ENCODE measurements at regions not wholly inside any gene's neighbourhood (a gene's known extent, or its start where the extent isn't known, plus 50 kb on each side); places are given as distances from the start of the nearest gene placed in this dataset.
A peak's percentile ranks its signal among the peaks of the same experiment; 100 is the strongest.
"Not testable (repeated sequence)": the region's sequence is repeated elsewhere in the genome, so short reads cannot be mapped to it uniquely, and the experiment has no call there.

- no peaks in the 10 kb centered on the region for H3K27me3 ChIP-seq (ENCODE audit: control insufficient read depth in 3 of 3, insufficient read depth in 3 of 3, low read length in 3 of 3)
- peaks cover 0 to 10% of the 10 kb centered on the region in 2 donors for H3K9me3 ChIP-seq (ENCODE audit: control insufficient read depth in 2 of 2, insufficient read depth in 1 of 2, low read depth in 1 of 2, low read length in 1 of 2)
- peak overlapping the region in 2 of 3 donors; percentile 61 to 63 for H3K4me3 ChIP-seq (ENCODE audit: low read depth in 1 of 3, low read length in 3 of 3)
- peaks cover 0 to 3% (median under 1%) of the 10 kb centered on the region in 3 donors for H3K4me1 ChIP-seq (ENCODE audit: control insufficient read depth in 3 of 3, insufficient read depth in 2 of 3, low read depth in 1 of 3, low read length in 2 of 3)
- H3K36me3 ChIP-seq (ENCODE audit: control insufficient read depth in 3 of 3, insufficient read depth in 2 of 3, low read depth in 1 of 3, low read length in 3 of 3): peaks cover 0 to 13% (median 0%) of the 10 kb centered on the region in 3 donors
- H3K27ac ChIP-seq (ENCODE audit: low read depth in 1 of 3, low read length in 2 of 3): peak overlapping the region; percentile 87 to 97 (median 92)
- FAIRE-seq (no peak), DNase-seq (peak in 1 of 2 donors; percentile 27)
- WGBS, 3 donors: 8 to 26% (median 15%) methylated on average over 5 of the region's 5 CpGs
Observed at GRCh38 chr6:27830212-27830599, 82.0 kb downstream of the OR2B2 start.

DNA sequence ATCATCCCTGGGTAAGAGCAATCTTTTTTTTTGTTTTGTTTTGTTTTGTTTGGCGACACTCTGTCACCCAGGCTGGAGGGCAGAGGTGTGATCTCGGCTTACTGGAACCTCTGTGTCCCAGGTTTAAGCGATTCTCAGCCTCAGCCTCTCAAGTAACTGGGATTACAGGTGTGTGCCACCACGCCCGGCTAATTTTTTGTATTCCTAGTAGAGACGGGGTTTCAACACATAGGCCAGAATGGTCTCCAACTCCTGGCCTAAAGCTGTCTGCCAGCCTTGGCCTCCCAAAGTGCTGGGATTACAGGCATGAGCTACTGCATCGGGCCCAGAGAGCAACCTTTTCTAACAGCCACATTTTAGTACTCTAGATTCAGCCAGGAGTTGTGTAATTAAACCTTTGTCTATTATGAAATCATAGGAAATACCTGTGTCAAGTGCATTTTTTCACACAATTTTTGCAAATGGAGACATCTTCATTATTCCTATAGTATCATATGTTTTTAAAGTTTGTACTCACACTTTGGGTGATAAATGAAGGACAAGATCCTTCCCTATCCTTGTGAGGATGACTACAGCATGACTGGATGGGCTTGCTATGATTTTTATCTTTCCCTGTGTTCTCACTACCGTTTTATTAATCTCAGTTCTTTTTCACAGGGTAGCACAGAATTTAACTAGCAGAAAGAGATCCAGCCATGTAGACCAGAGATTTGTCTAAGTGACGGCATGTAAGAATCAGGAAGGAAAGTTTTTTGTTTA lies 82.6 kb downstream of the OR2B2 start:
- DNase-seq (peak in 1 of 2 donors; percentile 33), FAIRE-seq (no peak)
- 79 to 84% (median 81%) methylated on average over 9 of the region's 9 CpGs for WGBS, 3 donors
- Histone ChIP-seq H3K4me1 (ENCODE audit: control insufficient read depth in 3 of 3, insufficient read depth in 2 of 3, low read depth in 1 of 3, low read length in 2 of 3) (no peaks in the 10 kb centered on the region), H3K36me3 (ENCODE audit: control insufficient read depth in 3 of 3, insufficient read depth in 2 of 3, low read depth in 1 of 3, low read length in 3 of 3) (peaks cover 0 to 13% (median 0%) of the 10 kb centered on the region in 3 donors), H3K4me3 (ENCODE audit: low read depth in 1 of 3, low read length in 3 of 3) (peak overlapping the region in 2 of 3 donors; percentile 61 to 63), H3K27ac (ENCODE audit: low read depth in 1 of 3, low read length in 2 of 3) (peak overlapping the region in 2 of 3 donors; percentile 38 to 87), H3K9me3 (ENCODE audit: control insufficient read depth in 2 of 2, insufficient read depth in 1 of 2, low read depth in 1 of 2, low read length in 1 of 2) (peaks cover 0 to 10% of the 10 kb centered on the region in 2 donors), H3K27me3 (ENCODE audit: control insufficient read depth in 3 of 3, insufficient read depth in 3 of 3, low read length in 3 of 3) (no peaks in the 10 kb centered on the region)

DNA sequence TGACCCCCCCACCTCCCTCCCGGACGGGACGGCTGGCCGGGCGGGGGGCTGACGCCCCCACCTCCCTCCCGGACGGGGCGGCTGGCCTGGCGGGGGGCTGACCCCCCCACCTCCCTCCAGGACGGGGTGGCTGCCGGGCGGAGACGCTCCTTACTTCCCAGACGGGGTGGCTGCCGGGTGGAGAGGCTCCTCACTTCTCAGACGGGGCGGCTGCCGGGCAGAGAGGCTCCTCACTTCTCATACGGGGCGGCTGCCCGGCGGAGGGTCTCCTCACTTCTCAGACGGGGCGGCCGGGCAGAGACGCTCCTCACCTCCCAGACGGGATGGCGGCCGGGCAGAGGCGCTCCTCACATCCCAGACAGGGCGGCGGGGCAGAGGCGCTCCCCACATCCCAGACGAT lies 84.7 kb downstream of the OR2B2 start:
- not testable (repeated sequence) for H3K4me1 ChIP-seq (ENCODE audit: control insufficient read depth in 3 of 3, insufficient read depth in 2 of 3, low read depth in 1 of 3, low read length in 2 of 3); H3K27ac ChIP-seq (ENCODE audit: low read depth in 1 of 3, low read length in 2 of 3); H3K4me3 ChIP-seq (ENCODE audit: low read depth in 1 of 3, low read length in 3 of 3); H3K36me3 ChIP-seq (ENCODE audit: control insufficient read depth in 3 of 3, insufficient read depth in 2 of 3, low read depth in 1 of 3, low read length in 3 of 3); H3K27me3 ChIP-seq (ENCODE audit: control insufficient read depth in 3 of 3, insufficient read depth in 3 of 3, low read length in 3 of 3); DNase-seq; FAIRE-seq
- H3K9me3 ChIP-seq (ENCODE audit: control insufficient read depth in 2 of 2, insufficient read depth in 1 of 2, low read depth in 1 of 2, low read length in 1 of 2): peaks cover 0 to 10% of the 10 kb centered on the region in 2 donors
- WGBS, 3 donors: 52 to 94% (median 90%) methylated on average over 4 to 29 of the region's 35 CpGs

DNA sequence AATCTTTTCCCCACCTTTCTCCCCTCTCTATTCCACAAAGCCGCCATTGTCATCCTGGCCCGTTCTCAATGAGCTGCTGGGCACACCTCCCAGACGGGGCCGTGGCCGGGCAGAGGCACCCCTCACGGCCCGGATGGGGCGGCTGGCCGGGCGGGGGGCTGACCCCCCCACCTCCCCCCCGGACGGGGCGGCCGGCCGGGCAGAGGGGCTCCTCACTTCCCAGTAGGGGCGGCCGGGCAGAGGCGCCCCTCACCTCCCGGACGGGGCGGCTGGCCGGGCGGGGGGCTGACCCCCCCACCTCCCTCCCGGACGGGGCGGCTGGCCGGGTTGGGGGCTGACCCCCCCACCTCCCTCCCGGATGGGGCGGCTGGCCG lies 85.6 kb downstream of the OR2B2 start:
- H3K27ac ChIP-seq (ENCODE audit: low read depth in 1 of 3, low read length in 2 of 3); FAIRE-seq; H3K36me3 ChIP-seq (ENCODE audit: control insufficient read depth in 3 of 3, insufficient read depth in 2 of 3, low read depth in 1 of 3, low read length in 3 of 3); H3K27me3 ChIP-seq (ENCODE audit: control insufficient read depth in 3 of 3, insufficient read depth in 3 of 3, low read length in 3 of 3); H3K4me1 ChIP-seq (ENCODE audit: control insufficient read depth in 3 of 3, insufficient read depth in 2 of 3, low read depth in 1 of 3, low read length in 2 of 3); H3K4me3 ChIP-seq (ENCODE audit: low read depth in 1 of 3, low read length in 3 of 3); DNase-seq: not testable (repeated sequence)
- 33 to 71% (median 68%) methylated on average over 18 to 29 of the region's 30 CpGs for WGBS, 3 donors
- H3K9me3 ChIP-seq (ENCODE audit: control insufficient read depth in 2 of 2, insufficient read depth in 1 of 2, low read depth in 1 of 2, low read length in 1 of 2): peaks cover 0 to 10% of the 10 kb centered on the region in 2 donors

DNA sequence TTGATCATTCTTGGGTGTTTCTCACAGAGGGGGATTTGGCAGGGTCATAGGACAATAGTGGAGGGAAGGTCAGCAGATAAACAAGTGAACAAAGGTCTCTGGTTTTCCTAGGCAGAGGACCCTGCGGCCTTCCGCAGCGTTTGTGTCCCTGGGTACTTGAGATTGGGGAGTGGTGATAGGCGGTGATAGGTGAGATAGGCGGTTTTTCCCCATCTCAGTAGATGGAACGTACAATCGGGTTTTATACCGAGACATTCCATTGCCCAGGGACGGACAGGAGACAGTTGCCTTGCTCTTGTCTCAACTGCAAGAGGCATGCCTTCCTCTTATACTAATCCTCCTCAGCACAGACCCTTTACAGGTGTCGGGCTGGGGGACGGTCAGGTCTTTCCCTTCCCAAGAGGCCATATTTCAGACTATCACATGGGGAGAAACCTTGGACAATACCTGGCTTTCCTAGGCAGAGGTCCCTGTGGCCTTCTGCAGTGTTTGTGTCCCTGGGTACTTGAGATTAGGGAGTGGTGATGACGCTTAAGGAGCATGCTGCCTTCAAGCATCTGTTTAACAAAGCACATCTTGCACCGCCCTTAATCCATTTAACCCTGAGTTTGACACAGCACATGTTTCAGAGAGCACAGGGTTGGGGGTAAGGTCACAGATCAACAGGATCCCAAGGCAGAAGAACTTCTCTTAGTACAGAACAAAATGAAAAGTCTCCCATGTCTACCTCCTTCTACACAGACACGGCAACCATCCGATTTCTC lies 86.2 kb downstream of the OR2B2 start:
- H3K4me3 ChIP-seq (ENCODE audit: low read depth in 1 of 3, low read length in 3 of 3); H3K27me3 ChIP-seq (ENCODE audit: control insufficient read depth in 3 of 3, insufficient read depth in 3 of 3, low read length in 3 of 3); H3K36me3 ChIP-seq (ENCODE audit: control insufficient read depth in 3 of 3, insufficient read depth in 2 of 3, low read depth in 1 of 3, low read length in 3 of 3); FAIRE-seq; H3K4me1 ChIP-seq (ENCODE audit: control insufficient read depth in 3 of 3, insufficient read depth in 2 of 3, low read depth in 1 of 3, low read length in 2 of 3); DNase-seq: not testable (repeated sequence)
- WGBS, 3 donors: 74 to 83% (median 82%) methylated on average over 12 to 14 of the region's 15 CpGs
- H3K27ac ChIP-seq (ENCODE audit: low read depth in 1 of 3, low read length in 2 of 3): peak overlapping the region in 1 of 3 donors; percentile 36
- H3K9me3 ChIP-seq (ENCODE audit: control insufficient read depth in 2 of 2, insufficient read depth in 1 of 2, low read depth in 1 of 2, low read length in 1 of 2): peaks cover 0 to 10% of the 10 kb centered on the region in 2 donors

DNA sequence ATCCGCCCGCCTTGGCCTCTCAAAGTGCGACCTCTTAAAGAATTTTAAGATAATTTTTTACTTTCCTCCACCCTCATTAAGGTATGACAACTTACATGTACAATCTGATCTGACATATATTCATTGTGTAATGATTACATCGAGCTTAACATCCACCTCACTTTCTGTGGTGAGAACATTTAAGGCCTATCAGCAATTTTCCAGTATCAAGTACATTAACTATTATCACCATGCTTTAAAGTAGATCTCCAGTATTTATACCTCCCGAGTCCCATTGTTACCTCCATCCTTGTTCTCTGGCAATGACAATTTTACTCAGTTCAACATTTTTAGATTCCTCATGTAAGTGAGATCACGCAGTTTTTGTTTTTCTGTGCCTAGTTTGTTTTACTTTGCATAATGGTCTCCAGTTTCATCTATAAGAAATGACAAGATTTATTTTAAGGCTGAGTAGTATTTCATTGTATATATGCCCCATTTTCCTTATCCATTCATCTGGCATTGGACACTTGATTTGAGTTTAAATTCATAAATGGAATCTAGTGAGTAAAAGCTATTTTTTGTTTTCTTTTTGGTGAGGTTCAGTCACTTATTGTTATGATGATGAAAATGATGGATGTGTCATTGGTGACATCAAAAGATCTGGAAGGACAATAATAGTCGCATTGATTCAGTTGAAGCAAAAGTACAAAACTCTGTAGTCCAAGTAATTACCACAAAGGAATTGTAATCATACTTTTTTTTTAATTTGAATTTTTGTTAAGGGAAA lies 87.0 kb downstream of the OR2B2 start:
- FAIRE-seq: no peak

GRCh38 chr6:27824211-27825024 lies 87.8 kb downstream of the OR2B2 start:
- H3K9me3 ChIP-seq (ENCODE audit: control insufficient read depth in 2 of 2, insufficient read depth in 1 of 2, low read depth in 1 of 2, low read length in 1 of 2): not testable (repeated sequence)
- H3K27ac ChIP-seq (ENCODE audit: low read depth in 1 of 3, low read length in 2 of 3): peak overlapping the region; percentile 79 to 97 (median 80)

More for the DNA sequence above, 87.0 kb downstream of the OR2B2 start:
- peak; percentile 33 to 52 for DNase-seq
- Histone ChIP-seq H3K27ac (ENCODE audit: low read depth in 1 of 3, low read length in 2 of 3) (peak overlapping the region; percentile 79 to 97 (median 79)), H3K9me3 (ENCODE audit: control insufficient read depth in 2 of 2, insufficient read depth in 1 of 2, low read depth in 1 of 2, low read length in 1 of 2) (peaks cover 0 to 10% of the 10 kb centered on the region in 2 donors), H3K36me3 (ENCODE audit: control insufficient read depth in 3 of 3, insufficient read depth in 2 of 3, low read depth in 1 of 3, low read length in 3 of 3) (peaks cover 0 to 6% (median 0%) of the 10 kb centered on the region in 3 donors), H3K4me3 (ENCODE audit: low read depth in 1 of 3, low read length in 3 of 3) (peak overlapping the region; percentile 51 to 71 (median 58)), H3K4me1 (ENCODE audit: control insufficient read depth in 3 of 3, insufficient read depth in 2 of 3, low read depth in 1 of 3, low read length in 2 of 3) (no peaks in the 10 kb centered on the region), H3K27me3 (ENCODE audit: control insufficient read depth in 3 of 3, insufficient read depth in 3 of 3, low read length in 3 of 3) (no peaks in the 10 kb centered on the region)
- 28 to 31% (median 30%) methylated on average over 7 of the region's 7 CpGs for WGBS, 3 donors

More at GRCh38 chr6:27824211-27825024, 87.8 kb downstream of the OR2B2 start:
- H3K27me3 ChIP-seq (ENCODE audit: control insufficient read depth in 3 of 3, insufficient read depth in 3 of 3, low read length in 3 of 3); H3K4me1 ChIP-seq (ENCODE audit: control insufficient read depth in 3 of 3, insufficient read depth in 2 of 3, low read depth in 1 of 3, low read length in 2 of 3); H3K36me3 ChIP-seq (ENCODE audit: control insufficient read depth in 3 of 3, insufficient read depth in 2 of 3, low read depth in 1 of 3, low read length in 3 of 3); FAIRE-seq: not testable (repeated sequence)
- peak; percentile 45 to 71 for DNase-seq
- 1% methylated on average over 29 to 33 of the region's 53 CpGs for WGBS, 3 donors
- peak overlapping the region; percentile 51 to 71 (median 58) for H3K4me3 ChIP-seq (ENCODE audit: low read depth in 1 of 3, low read length in 3 of 3)

Measured in small intestine (tissue), 7 donors.